ENCODE measurements at regions not wholly inside any gene's neighbourhood (a gene's known extent, or its start where the extent isn't known, plus 50 kb on each side); places are given as distances from the start of the nearest gene placed in this dataset.

- no peak for DNase-seq
Measured at GRCh38 chr15:77784361-77785292, 151.9 kb upstream of the LINGO1 start.

GRCh38 chr15:77783636-77784035 is 150.9 kb upstream of the LINGO1 start:
- DNase-seq, result no peak

GRCh38 chr15:77782691-77783090 is 150.0 kb upstream of the LINGO1 start:
- DNase-seq, result no peak

- DNase-seq, result no peak
Measured at GRCh38 chr15:77781946-77782240, 149.2 kb upstream of the LINGO1 start.

GRCh38 chr15:77781151-77781945 is 148.6 kb upstream of the LINGO1 start:
- DNase-seq, result no peak

GRCh38 chr15:77778802-77779201 is 146.1 kb upstream of the LINGO1 start:
- DNase-seq, result no peak

GRCh38 chr15:77775837-77776236 is 143.1 kb upstream of the LINGO1 start:
- no peak for DNase-seq

GRCh38 chr15:77775373-77775772 is 142.7 kb upstream of the LINGO1 start:
- no peak for DNase-seq

- no peak for DNase-seq
Measured at GRCh38 chr15:77774350-77774749, 141.6 kb upstream of the LINGO1 start.

DNA sequence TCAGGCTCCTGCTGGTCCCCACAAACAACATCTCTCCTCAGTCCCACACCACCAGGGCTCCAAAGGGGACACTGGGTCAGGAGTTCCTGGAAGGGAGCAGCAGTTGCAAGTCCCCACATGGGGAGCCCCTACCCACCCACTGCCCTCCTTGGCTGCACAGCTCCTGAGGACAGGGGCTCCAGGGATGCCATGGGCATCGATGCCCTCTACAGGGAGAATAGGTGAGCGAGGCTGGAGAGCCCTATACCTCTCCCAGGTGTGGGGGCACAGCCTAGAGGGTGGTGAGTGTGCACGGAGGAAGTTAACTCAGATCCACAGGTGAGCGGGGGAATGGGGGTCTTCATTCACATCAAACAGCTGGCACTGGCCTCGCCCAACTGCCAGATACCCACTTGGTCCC is 141.2 kb upstream of the LINGO1 start:
- no peak for DNase-seq

GRCh38 chr15:77772641-77773402 is 140.1 kb upstream of the LINGO1 start:
- DNase-seq, result no peak

DNA sequence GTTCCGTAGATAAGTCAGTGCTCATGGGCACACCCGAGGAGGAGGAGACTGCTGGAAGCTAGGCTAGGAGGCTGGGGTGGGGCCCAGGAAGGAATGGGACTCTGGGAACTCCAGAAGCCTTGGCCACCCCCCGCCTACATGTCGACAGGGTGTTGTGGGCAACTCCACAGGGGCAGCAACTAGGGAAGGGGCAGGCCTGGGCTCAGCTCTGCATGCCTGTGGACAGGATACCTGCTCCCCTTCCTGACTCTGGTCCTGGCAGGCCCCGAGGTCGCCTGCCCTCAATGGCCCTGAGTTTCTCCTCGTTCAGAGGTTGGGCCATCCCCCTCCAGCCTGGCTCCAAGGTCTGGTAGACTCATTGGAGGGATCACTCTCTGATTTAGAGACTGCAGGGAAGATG is 138.9 kb upstream of the LINGO1 start:
- DNase-seq, result no peak

DNA sequence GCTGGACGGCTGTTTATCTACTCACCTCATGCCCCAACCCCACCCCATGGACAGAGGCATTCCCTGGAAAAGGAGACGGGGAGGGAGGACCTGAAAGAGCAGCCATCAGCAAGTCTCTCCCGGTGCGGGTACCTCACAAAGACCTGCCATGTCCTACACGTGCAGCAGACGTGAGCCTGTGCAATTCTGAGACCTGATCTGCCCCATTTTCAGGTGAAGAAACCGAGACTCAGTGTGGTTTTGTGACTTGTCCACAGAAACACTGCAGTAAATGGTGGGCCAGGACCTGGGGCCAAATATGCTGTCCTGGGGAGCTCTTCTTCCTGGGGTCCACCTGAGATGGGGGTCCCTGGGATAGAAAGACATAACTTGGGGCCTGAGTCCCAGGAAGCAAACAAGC is 137.0 kb upstream of the LINGO1 start:
- no peak for DNase-seq

DNA sequence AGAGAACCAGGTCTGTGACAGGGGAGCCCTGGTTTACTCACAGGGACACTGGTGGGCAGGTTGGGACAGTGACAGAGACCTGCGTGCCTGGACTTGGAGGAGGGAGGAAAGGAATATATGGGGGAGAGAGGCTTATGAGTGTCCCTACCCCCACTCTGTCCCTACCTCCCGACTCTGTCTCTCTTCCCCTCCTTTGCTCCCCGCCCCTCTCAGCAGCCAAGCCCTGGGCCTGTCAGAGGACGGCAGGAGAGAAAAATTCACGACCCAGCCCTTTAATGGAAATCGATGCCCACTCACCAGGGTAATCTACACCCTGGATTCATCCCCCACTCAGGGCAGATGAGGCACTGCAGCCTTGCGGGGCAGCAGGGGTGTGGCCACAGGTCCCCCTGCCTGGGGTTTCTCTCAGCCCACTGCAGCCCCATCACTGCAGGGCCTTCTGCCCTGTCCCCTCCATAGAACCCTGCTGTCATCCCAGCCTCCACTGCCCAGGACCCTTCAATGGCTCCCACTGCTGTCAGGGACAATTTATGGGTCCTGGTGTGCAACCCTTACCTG is 135.9 kb upstream of the LINGO1 start:
- DNase-seq, result no peak

- DNase-seq, result no peak
Measured at GRCh38 chr15:77768107-77768506, 135.4 kb upstream of the LINGO1 start.

DNA sequence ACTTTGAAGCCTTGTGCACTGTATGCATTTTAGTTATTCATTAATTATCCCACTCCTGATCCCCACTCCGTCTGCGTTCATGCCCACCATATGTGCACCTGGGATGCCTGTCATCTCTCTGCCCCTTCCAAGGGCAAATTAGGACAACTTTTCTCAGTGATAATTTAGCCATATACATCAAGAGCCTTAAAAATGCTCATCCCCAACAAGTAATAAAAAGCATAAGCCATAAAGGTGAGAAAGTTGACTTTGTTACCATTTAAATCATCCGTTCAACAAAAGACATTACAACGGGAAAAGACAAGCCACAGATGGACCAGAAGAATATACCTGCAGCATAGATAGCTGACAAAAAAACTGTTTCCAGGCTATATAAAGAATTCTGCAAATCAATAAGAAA is 131.4 kb upstream of the LINGO1 start:
- no peak for DNase-seq

GRCh38 chr15:77762747-77763355 is 130.1 kb upstream of the LINGO1 start:
- no peak for DNase-seq

DNA sequence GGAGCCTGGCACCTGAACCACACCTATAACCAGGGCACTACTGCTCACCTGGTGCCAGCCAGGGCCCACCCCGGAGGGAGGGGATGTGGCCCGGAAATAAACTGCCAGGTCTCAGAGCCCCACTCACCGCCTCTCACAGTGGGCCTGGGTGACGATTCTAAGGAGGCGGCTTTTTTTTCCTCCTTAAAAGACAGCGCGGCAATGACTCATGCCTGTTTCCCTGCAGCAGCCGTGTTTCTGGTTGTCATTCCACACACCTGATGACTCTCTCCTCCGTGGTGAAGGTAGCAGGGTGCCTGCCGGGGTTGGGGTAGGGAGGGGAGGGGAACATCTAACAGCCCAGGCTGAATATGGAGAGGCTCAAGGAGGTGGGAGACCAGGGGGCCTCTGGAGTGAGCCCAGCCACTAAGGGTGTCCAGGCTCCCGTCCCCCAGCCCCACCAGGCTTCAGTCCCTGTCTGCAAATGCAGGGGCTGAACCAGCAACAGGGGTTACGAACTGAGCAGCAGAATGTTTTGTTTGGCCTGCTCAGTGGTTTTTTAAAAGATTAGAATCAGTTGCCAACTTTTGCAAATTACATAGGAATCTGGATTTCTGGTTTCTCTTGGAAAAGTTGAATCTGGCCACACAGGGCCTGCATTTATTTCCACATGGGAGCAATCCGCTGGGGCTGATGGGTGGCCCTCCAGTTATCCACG is 127.3 kb upstream of the LINGO1 start:
- DNase-seq, result no peak

DNA sequence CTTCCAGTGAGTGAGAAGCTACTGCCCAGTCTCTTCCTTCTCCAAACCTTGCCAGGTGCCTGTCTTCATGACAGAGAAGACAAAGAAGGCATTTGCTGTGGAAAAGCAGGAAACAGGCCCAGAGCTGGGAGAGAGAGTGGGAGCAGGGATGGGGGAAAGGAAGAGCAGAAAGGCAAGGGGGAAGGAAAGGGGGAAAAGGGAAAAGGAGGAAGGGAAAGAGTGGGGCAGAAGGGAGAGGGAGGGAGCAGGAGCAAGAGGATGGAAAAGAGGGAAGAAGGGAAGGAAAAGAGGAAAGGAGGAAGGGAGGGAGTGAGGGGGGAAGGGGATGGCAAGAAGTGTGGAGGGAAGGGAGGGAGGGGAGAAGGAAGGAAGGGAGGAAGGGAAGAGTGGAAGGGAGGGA is 121.2 kb upstream of the LINGO1 start:
- DNase-seq, result no peak

DNA sequence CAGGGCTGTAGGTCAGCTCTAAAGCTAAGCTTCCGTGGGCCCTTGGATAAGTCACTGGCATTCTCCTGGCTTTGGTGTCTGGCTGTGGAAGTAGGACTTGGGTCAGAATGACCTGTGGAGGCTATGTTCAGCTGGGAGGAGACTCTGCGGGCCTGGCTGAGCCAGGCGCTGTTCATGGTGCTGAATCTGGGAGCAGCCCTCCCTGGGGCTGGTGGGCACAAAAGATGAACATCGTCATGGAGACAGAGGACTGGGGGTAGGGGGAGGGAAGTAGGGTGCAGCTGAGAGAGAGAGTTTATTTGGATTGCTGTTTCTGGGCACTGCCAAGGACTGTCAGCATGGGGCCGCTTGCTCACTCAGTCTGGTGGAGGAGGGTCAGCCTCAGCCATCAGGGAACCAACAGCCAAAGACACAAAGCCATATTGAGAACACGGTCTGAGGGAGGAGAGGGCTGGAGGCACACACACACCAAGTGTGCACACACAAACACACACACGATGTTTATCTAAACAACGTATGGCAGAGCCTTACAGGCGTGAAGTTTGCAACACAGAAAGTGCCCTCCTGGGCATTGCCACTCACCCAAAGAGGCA is 120.7 kb upstream of the LINGO1 start:
- no peak for DNase-seq

GRCh38 chr15:77749998-77750540 is 117.4 kb upstream of the LINGO1 start:
- DNase-seq, result no peak

Data from activated T-cell treated with anti-CD3 and anti-CD28 coated beads, Interleukin-2, amount 50 U/mL, for 1 hour (primary cell).